ENCODE measurements at regions not wholly inside any gene's neighbourhood (a gene's known extent, or its start where the extent isn't known, plus 50 kb on each side); places are given as distances from the start of the nearest gene placed in this dataset.

DNA sequence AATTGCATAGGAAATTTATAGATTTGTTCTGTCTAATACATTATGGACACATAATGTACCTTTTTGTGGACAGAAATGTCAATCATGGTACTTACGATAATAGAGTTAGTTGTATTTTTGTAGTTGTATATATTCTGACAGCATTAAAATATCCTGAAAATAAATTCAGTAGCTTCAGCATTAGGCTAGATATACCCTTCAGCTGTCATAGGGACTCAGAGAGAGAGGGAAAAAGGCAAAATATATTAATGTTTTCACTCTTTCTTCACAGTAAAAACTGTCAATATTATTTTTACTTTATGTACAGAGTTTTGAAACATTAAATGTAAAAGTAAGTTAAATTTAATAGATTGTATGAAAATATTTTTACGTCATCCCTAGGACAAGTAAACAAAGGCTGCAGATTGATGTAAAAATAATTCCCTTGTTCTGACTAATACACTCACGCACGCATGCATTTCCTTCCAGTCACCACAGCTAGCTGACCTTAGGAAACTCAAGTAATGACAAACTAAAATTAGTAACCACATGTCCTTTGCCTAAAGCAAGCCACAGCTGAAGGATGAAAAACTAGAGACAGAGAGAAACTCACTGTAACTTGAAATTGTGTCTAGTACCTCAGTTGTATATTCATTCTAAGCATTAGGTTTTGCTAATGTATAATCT is 104.7 kb upstream of the CARD18 start:
- peak in 1 of 4 donors; percentile 4 for DNase-seq (ENCODE audit: low read depth in 4 of 4, low spot score in 3 of 4)

DNA sequence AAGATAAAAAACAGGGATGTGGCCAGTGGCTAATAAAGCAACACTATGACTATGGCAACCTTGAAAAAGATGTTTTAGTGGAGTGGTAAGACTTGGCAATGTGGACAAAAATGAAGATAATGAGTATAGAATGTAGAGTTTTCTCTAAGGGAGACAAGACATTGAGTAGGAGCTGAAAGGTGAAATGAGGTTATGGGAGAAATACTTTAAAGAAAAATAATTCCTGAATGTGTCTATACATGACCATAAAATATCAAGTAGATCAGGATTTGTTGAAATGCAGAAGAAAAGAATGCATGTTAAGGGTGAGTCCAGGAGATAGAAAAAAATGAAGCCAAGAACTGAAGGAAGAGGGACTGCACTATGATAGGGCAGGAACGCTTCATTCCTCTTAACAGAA is 101.6 kb upstream of the CARD18 start:
- DNase-seq (ENCODE audit: low read depth in 4 of 4, low spot score in 3 of 4): no peak

DNA sequence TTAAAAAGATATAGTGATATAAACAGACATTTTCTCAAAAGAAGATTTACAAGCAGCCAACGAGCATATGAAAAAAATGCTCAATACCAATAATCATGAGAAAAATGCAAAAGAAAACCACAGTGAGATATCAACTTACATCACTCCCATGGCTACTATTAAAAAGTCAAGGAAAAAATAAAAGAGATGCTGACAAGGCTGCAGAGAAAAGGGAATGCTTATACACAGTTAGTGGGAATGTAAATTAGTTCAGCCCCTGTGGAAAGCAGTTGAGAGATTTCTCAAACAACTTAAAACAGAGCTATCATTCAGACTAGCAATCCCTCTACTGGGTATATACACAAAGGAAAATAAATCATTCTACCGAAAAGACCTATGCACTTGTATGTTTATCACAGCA is 97.1 kb upstream of the CARD18 start:
- no peak for DNase-seq (ENCODE audit: low read depth in 4 of 4, low spot score in 3 of 4)

DNA sequence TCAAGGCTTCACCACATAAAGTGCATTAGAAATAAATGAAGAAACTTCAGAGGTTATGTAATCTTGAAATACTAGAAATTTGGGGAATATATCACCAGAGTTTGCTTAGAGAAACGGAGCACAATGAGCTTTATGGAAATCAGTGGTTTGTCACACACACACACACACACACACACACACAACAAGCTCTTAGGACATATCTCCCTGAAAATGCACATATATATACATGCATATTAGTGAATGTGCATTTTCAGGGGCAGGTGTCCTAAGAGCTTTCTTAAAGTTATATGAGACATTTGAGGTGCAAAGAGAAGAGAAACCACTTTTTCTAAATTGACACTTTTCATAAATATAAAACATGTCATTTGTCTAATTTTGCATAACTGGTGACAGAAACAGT is 93.7 kb upstream of the CARD18 start:
- DNase-seq (ENCODE audit: low read depth in 4 of 4, low spot score in 3 of 4): no peak

DNA sequence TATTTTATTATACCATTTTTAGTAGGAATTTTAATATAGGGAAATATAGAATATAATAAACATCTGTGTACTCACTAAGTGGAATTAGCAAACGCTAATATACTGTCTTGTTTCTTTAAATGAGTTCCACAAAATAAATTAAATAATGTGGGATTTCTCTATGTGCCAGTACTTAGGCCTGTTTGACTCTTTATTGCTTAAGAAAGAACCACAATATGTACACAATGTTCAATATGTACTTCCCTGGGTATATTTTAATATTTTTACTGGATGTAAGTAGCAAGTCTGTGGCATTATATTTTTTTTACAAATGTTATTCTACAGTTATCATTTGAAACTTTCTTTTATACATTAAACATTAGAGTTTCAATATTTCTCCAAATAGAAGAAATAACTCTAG is 92.5 kb upstream of the CARD18 start:
- no peak for DNase-seq (ENCODE audit: low read depth in 4 of 4, low spot score in 3 of 4)

DNA sequence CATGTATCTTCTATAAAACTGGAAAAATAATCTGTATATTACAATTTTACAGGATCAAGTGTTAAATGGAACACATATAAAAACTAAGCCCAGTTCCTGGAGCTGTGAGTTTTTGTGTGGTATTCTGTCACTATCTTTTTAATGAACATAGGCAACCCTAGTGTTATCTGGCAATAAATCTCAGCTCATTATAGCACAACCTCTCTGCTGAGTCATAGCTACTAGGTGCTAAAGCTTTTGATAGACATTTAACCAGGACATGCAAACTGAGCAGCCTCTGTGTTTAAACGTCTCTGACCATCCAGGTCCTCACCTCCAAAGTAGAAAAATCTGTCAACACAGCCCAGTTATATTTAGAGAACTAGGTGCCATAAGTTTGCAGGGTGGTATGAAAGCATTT is 91.0 kb upstream of the CARD18 start:
- DNase-seq (ENCODE audit: low read depth in 4 of 4, low spot score in 3 of 4): no peak

DNA sequence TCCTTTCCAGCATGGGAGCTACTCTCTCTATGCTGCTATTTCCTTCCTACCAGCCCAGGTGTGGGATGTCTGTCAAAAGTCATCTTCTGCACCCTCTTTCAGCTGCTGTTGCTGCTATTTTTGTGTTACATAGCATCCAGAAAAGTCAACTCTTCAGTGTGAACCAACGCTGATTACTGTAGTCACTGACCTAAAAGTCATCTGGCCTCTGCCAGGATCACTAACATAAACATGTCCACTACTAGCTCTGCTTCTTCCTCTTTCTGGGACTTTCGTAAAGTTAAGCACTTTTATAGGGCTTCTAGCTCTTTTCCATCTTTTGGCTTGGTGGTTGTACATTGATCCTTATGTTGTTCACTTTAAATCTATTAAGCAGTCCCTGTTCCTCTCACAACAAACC is 90.2 kb upstream of the CARD18 start:
- DNase-seq (ENCODE audit: low read depth in 4 of 4, low spot score in 3 of 4): no peak

DNA sequence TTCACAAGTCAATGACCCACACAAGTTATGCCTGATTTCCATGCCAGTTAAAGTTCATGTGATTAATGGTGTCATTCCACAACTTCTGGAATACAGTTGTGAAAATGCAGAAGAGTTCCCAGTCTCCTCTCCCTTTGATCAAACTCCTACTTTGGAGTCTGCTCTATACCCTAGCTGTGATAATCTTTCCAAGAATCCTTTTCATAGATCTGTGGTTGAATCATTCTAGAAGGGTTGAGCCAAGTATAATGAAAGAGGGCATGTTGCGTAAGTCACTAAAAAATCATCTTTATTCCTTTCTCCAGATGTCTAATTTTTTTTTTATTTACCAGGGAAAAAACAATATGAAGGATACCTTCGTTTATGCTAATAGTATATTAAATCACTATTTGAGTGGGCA is 89.7 kb upstream of the CARD18 start:
- no peak for DNase-seq (ENCODE audit: low read depth in 4 of 4, low spot score in 3 of 4)

DNA sequence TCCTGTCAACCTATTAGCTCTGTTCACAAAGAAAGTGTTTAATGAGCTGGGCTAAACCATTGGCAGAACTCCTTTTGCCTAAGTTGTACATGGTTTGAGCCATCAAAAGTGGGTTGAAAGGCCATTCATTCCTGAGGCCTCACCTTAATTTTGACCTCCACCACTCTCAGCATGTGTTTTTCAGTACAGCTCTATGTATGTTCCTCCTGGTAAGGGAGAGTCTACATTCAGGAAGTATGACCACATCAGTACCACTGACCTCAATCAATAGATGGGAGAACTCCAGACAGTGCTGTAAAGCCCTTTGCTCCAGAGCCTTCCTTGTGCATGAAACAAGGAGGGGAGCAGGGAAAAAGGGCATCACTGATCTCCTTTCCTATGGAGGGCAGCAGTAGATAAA is 87.8 kb upstream of the CARD18 start:
- no peak for DNase-seq (ENCODE audit: low read depth in 4 of 4, low spot score in 3 of 4)

DNA sequence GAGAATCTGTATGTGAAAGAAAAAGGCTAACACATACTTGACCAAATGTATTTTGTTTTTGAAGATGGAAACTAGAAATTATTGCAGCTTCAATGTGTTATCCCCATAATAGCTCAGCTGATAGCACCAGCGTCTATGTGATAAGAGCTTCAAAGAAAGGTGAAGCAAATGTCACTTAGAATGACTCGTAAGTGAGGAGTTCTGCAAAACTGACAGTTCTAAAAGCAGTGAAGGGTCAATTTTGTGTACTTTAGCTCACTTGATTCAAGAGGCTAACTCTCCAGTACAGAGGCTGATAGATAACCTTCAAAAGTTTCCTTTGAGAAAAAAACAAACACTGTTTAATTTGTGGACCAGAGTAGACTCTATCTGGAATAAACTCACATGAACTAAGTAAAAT is 87.2 kb upstream of the CARD18 start:
- DNase-seq (ENCODE audit: low read depth in 4 of 4, low spot score in 3 of 4): no peak

DNA sequence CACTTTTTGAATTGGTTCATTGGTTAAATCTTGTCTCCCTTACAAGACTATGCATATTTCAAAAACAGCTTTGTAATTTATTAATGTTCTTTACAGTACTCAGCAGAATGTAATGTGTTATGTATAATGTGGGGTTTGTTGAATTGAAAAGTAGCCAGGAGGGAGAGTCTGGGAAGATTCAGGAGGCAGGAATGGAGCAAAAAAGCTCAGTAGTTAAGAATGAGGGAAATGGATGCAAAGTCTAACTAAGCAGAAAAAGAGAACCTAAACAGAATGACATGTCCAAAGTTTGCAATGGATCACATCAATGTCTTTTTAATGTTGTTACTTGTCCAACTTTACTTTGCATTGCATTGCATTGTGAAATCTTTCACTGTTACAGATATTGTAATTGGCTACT is 86.5 kb upstream of the CARD18 start:
- no peak for DNase-seq (ENCODE audit: low read depth in 4 of 4, low spot score in 3 of 4)

DNA sequence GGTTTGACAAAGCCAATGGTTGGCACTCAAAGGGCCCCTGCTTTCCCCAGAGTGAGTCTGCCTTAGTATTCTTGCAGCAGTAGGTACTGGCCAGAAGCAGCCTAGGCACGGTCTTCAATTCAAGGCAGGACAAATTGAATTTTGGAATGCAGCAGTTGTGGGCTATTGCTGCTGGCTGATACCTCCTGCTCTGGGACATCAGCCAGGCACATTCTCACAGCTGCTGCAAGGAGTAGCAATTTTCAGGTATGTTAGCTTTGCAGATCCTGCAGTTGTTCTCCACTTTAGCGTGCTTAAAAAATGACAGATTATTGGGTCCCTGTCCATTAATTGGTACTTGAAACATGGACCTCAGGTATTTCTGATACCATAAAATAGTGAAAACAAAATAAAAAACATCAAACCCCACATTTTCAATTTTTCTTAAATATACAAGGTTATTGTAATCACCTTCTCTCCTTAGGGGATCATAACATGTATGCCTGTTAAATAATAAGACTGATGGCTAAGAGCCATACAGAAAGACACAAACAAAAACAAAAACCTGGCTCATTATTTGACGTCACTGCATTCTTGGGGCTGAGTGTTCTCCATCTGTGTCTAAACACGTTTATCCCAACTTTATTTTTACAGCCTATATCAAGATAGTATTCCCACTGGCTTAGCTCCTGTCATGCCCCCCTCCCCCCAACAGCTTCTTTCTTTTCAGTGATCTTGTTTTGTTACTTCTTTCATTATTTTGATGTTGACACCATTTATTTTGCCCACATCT is 85.1 kb upstream of the CARD18 start:
- DNase-seq (ENCODE audit: low read depth in 4 of 4, low spot score in 3 of 4): no peak

DNA sequence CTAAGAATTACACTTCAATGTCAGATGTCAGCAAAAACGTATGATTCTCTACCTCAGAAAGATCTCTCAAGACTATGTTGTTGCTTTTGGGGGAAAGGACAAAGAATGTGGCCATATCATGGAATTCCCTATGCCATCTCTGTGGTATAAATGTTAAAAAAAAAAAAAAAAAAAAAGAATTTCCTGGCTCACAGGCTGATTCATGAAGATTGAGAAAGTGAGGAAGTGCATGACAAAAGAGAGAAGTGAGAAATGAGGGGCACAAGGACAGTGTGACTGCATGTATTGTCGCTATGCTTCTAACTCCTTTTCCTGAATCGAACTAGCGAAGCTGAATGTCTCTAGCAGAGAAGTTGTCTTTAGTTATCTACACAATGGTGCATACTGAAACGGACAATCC is 80.6 kb upstream of the CARD18 start:
- no peak for DNase-seq (ENCODE audit: low read depth in 4 of 4, low spot score in 3 of 4)

DNA sequence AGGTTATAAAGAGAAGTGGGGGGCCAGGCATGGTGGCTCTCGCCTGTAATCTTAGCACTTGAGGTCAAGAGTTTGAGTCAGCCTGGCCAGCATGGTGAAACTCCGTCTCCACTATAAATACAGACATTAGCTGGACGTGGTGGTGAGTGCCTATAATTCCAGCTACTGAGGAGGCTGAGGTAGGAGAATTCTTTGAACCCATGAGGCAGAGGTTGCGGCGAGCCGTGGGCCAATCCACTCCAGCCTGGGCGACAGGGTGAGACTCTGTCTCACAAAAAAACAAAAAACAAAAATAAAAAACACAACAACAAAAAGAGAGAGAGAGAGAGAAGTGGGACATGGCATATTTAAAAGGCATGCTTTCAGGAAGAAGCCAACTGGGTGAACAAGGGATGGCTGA is 80.1 kb upstream of the CARD18 start:
- DNase-seq (ENCODE audit: low read depth in 4 of 4, low spot score in 3 of 4): no peak

DNA sequence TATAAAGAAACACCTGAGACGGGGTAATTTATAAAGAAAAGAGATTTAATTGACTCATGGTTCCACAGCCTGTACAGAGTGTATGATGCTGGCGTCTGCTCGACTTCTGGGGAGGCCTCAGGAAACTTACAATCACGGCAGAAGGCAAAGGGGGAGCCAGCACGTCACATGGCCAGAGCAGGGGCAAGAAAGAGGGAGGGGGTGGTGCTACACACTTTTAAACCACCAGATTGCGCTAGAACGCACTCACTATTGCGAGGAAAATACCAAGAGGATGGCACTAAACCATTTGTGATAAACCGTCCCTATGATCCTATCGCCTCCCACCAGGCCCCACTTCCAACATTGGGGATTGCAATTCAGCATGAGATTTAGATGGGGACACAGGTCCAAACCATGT is 79.7 kb upstream of the CARD18 start:
- DNase-seq (ENCODE audit: low read depth in 4 of 4, low spot score in 3 of 4): no peak

DNA sequence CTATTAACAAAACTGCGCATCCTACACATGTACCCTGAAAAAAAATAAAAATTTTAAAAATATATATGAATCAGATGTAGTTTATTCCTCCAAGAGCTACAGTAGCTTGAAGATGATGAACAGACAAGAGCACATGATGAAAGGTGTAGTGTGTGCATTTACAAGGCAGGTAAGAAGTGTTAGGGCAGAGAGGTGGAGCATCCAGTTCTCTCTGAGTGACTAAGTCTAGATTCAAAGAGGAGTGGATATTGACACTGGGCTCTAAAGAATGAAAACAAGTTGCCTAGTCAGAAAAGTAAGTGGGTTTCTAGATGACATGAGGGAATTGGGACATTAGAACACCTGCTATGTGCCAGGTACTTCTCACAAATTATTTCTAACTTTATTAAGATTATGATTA is 76.0 kb upstream of the CARD18 start:
- no peak for DNase-seq (ENCODE audit: low read depth in 4 of 4, low spot score in 3 of 4)

DNA sequence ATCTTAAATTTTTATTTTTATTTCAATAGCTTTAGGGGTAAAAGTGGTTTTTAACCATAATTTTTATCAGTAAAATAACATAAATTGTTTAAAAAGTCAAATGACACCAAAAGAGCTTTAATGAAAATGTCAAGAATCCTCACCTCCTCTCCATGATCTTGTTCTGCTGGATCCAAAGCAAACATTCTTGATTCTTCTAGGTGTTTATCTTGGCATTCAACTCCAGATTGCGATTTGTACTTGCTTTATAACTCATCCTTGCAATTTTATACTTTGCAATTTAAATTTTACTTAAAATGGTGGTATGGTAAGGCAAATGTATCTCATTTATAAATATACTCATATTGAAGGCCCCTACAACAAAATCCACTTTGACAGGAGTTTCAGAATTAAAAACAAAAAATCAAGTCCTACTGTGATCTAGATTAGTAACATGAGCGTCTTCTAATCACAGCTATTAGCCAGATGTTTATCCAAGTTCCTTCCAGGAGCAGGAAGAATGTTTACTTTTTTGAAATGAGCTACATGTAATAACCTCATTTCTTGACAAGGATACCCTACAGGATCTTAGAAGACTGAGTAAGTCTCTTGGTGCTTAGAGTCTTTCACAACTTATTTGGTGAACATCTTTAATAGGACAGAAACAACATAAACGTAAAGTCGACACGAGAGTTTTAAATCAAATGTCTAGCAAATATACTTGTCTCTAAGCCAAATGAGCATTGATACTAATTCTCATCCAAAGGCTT is 72.4 kb upstream of the CARD18 start:
- no peak for DNase-seq (ENCODE audit: low read depth in 4 of 4, low spot score in 3 of 4)

DNA sequence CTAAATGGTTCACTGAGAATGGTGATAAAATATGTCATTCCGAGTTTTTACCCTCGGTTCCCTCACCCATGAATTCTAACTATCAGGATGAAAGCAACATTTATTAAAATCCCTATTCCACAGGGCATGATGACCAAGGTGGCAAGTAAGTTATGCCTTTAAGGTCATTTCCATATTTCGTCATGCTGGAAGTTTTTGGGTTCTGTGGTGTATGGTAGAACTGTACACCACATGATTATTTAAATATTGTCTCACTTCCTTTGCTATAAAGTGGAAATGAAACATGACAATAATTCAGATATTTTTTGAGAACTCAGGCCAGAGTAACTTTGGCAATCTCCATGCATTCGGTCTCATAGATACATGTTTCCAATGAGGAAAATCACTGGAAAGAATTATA is 68.5 kb upstream of the CARD18 start:
- DNase-seq (ENCODE audit: low read depth in 4 of 4, low spot score in 3 of 4): no peak

DNA sequence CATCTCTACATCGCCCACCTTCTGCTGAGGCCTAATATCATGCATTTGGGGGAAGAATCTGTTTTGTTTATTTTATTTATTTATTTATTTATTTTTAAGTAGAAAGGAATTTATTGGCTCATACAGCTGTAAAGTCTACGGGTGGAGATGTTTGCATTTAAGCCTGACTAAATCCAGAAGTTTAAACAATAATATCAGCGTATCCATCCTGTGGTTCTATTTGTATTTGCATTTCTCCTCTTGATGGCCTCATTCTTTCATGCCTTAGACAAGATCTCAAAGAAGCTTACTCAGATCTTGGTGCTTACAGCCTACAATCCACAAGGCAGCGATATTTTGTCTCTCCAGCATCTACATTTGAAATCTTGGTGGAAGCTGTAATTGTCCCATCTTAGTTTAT is 67.1 kb upstream of the CARD18 start:
- no peak for DNase-seq (ENCODE audit: low read depth in 4 of 4, low spot score in 3 of 4)

DNA sequence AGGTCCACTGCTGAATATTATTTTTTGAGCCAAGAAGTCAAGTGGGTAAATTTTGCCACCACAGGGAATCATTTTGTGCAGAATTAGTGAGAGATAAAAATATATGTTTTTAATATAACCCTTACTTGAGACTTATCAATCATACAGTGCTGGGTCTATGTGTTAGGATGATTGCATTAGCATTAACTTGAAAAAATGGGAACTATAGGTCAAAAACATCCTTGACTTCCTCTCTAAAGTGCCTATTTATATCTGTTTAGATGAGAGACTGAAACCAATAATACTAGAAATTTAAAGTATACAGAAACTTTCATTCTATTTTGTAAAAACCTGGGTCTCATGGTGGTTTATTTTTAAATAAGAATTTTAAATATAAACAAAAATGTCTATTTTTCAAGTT is 65.1 kb upstream of the CARD18 start:
- no peak for DNase-seq (ENCODE audit: low read depth in 4 of 4, low spot score in 3 of 4)

DNA sequence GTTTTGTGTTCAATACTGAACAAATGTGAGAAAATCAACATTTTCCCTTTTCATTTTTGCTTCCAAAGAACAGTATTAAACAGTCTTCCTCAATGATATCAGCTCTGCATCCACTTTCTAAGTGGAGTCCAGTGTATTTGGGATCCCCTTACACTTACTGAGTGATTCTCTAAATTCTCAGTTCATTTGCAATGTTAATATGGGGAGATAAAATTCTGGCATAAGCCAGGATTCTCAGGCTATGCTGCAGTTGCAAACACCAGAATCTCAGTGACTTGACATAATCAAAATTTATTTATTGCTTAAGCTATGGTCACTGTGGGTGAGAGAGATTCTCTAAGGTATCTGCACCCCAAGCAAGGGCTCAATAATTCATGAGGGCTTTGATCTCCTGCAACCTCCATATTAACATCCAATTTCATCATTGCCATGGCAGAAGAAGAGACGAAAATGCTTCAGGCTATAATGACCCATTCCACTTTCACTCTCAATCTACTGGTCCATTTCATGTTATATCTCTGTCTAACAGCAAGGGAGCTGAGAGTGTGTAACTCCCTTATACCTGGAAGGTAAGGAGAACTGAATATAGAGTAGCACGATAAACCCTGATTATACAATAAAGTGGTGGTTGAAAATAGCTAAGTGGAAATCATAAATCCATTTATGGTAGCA is 64.1 kb upstream of the CARD18 start:
- no peak for DNase-seq (ENCODE audit: low read depth in 4 of 4, low spot score in 3 of 4)
